NCI-H2029 treated with DMSO at 0.1 percent for 48 hours (cell line): ENCODE measurements at regions not wholly inside any gene's neighbourhood (a gene's known extent, or its start where the extent isn't known, plus 50 kb on each side); places are given as distances from the start of the nearest gene placed in this dataset.
"Not testable (repeated sequence)": the region's sequence is repeated elsewhere in the genome, so short reads cannot be mapped to it uniquely, and the experiment has no call there.

ENCODE experiments used
- DNase-seq: peaks from one replicate; lab custom pipeline; 2025; lab: John Stamatoyannopoulos, UW

GRCh38 chr10:111598433-111599059 is 521.7 kb downstream of the ADRA2A start:
- peak; percentile 3 for DNase-seq

GRCh38 chr10:111599943-111600342 is 523.1 kb downstream of the ADRA2A start:
- DNase-seq, result no peak

DNA sequence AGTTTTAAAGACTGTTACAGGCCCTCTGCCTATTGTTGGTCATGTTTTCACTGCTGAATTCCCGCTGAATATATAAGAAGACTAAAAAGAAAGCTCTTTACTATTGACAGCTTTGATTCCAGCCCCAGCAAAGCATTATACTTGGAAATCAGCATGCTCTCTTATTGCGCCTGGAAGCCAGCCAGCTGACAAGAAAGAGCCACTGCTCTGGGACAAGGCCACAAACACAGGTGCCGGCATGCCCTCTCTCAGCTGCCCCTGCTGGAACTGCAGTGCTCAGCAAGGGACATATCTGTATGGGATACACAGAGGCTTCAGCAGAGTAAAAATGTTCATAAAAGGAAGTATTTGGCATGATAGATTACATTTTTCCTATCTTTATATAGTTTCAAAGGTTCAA is 523.9 kb downstream of the ADRA2A start:
- no peak for DNase-seq

GRCh38 chr10:111612273-111612672 is 535.4 kb downstream of the ADRA2A start:
- DNase-seq, result no peak

GRCh38 chr10:111634191-111634590 is 549.4 kb downstream of the GPAM start:
- no peak for DNase-seq

DNA sequence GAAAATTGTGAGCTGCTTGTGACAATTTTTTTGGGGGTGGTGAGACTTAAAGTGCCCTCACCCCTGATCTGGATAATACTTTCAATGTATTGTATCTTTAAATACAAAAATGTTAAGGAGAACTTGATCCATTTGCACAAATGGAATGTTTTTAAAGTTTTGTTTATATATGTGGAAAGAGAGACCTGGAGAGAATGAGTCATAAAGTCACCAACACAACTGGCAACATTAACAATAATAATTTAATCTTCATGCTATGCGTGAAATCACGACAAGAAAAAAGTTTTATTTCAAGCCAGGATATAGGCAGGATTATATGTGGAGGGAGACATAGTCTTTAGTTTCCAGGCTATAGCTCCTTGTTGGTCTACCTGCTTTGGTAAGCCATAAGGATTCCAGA is 537.5 kb downstream of the GPAM start:
- no peak for DNase-seq

- DNase-seq, result no peak
Observed at GRCh38 chr10:111648046-111648445, 535.5 kb downstream of the GPAM start.

GRCh38 chr10:111649080-111649479 is 534.5 kb downstream of the GPAM start:
- DNase-seq, result not testable (repeated sequence)

DNA sequence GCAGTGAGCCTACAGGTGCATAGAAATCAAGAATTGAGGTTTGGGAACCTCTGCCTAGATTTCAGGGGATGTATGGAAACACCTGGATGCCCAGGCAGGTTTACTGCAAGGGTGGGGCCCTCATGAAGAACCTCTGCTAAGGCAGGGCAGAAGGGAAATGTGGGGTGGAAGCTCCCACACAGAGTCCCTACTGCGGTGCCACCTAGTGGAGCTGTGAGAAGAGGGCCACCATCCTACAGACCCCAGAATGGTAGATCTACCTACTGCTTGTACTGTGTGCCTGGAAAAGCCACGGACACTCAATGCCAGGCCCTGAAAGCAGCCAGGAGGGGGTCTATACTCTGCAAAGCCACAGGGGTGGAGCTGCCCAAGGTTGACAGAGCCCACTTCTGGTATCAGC is 533.5 kb downstream of the GPAM start:
- DNase-seq, result no peak

DNA sequence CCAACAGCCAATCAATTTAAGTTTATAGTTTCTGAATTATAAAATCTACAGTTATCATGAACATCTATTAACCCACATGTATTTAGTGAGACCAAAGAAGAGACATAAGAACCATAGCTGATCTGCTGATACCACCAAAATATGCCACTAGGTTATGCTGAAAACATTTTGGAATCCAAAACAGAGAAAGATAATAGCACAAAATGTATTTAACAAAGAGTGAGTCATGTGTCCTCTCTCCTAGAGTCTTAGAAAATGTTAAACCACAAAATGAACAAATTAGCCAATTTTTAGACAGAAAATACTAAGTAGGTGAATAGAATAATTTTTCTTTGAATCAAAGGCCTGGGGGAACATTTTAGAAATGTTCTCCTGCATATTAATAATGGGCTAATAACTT is 527.5 kb downstream of the GPAM start:
- DNase-seq, result no peak

- DNase-seq, result no peak
Observed at GRCh38 chr10:111677759-111678158, 505.8 kb downstream of the GPAM start.

DNA sequence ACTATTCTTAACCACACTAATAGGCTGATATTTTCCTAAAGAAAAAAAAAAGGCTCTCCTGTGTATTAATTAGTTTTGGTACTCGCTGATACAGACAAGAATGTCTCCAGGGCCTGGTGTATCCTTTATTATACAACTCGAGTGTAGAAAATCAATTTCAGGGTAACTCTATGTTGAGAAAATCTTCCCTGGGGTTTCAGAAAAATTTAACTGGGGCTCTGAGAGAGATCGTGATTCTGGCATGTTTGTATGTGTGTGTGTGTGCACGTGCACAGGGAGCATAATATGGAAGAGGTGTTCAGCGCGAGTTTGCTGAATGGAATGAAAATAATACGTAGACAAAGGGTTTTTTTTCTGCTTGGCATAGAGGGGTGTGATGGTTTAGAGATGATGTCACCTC is 496.8 kb downstream of the GPAM start:
- no peak for DNase-seq

- no peak for DNase-seq
Observed at GRCh38 chr10:111698711-111699110, 484.9 kb downstream of the GPAM start.

DNA sequence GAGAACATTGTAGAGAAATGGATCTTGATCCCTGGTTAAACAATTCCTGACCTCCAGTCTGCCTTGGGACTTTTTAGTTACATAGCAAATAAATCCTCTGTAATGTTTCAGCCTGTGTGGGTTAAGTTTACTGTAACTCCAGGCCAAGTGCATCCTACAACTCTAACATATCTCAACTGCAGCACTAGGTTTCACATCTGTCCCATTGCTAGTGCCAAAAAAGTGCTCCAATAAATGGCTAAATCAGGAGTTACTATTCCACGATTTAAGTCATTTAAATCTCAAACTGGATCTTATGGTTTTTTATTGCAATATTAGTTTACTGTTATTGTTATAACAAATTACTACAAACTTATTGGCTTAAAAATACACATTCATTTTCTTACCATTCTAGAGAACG is 479.6 kb downstream of the GPAM start:
- no peak for DNase-seq

- no peak for DNase-seq
Observed at GRCh38 chr10:111705021-111705420, 478.5 kb downstream of the GPAM start.

GRCh38 chr10:111706331-111706730 is 477.2 kb downstream of the GPAM start:
- DNase-seq, result no peak

GRCh38 chr10:111707076-111707475 is 476.5 kb downstream of the GPAM start:
- no peak for DNase-seq

- DNase-seq, result no peak
Observed at GRCh38 chr10:111709603-111710002, 474.0 kb downstream of the GPAM start.

DNA sequence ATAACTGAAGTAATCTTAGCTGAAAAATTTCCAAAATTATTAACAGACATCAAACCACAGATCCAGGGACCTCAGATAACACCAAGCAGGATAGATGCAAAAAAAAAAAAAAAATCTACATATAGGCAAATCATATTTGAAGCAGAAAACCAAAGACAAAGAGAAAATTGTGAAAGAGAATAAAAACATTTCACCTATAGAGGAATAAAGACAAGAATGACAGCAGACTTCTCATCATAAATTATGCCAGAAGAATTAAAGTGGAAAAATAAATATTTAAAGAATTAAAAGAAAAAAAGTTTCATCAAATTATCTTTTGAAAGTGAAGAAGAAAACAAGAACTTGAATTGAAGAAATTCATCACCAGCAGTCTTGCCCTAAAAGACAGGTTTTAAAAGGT is 467.5 kb downstream of the GPAM start:
- no peak for DNase-seq

DNA sequence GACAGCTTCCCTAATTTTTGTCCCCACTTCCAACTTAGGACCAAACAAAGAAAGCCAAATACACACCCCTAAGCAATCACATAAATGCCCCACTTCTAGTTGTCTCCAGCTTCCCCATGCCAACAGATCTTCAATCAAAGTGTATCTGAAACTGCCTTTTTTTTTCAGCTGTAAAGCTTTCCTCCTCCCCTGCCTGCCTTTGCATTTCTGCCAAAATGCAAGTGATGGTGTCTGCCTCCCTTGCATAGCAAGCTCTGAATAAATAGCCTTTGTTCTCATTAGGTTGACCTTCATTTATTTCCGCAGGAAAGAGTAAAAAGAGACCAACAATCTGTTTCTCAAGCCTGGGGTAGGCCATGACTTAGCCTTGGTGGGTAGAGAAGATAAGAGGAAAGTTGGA is 459.4 kb downstream of the GPAM start:
- no peak for DNase-seq

GRCh38 chr10:111725050-111725449 is 458.5 kb downstream of the GPAM start:
- no peak for DNase-seq

DNA sequence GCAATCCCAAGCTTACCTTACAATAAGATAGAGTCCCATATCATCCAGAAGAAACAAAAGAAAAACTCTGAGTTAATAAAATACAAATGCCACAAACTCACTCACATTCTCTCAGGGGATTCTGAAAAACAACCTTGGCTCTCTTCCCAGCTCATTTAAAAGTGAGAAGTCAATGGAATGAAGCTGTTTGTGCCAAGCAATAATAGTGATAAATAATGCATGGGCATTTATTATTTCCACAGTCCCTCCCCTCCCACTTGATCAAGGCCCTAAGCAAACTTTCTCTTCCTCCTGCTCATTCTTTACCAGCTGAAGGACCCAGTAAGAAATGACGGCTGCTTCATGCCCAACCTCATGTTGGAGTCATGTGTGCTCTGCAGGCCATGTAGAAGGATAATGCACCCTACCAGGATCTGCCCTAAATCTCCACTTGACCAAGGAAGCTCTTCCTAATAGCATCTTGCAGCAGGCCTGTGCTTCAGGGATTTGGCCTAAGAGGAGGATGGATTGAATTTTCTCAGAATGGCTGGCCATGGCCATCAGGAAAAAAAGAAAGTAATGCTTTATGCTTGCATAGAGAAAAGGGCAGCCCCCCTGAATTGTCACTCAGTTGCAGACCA is 451.3 kb downstream of the GPAM start:
- DNase-seq, result no peak

DNA sequence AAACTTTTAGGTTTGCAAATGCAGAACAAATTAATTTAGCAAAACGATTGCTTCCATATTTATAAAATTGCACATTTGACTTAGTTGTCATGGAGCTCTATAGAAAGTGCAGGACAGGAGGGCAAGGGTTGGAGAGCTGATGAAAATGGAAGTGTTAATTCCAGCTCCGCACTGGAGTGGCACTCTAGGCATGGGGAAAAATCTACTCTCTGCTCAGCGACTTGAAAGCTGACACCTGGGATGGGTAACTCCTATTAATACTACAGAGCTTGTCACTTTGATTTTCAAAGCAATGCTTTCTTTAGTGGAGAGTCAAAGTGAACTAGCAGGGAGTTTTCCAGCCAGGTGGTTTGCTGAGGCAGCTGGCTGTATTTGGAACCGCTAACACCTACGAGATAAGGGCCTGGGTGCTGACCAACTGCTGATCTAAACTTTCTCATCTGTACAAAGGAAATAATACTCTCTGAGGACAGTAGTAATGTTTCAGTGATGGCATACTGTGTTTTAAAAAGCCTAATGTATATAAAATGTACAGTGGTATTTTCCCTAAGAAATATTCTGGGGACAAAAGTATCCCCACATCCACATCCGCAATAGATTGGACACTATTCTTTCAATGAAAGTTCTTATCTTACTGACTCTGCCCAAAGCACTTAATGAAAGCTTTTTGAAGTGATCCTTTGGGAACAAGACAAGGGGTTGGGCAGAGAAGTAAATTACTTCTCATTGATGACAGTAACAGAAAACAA is 444.3 kb downstream of the GPAM start:
- no peak for DNase-seq

DNA sequence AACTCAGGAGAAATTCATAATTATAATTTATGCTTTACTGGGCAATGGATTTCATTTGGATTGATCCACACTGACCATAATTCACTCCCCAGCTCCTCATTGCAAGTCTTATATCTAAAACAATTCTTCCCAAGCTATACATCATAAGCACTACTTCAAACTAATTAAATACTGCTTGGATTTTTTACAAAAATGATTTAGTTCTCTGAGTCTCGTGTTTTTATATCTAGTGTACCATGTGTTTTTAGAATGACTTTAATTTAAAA is 443.8 kb downstream of the GPAM start:
- no peak for DNase-seq
